SK-N-SH (cell line): ENCODE measurements at regions not wholly inside any gene's neighbourhood (a gene's known extent, or its start where the extent isn't known, plus 50 kb on each side); places are given as distances from the start of the nearest gene placed in this dataset.

ENCODE experiments used
- CTCF ChIA-PET: fragments of 300-600, 350-600 bp; formaldehyde crosslinking; extraction: SDS; loops from one replicate; lab custom pipeline; 2021; lab: Yijun Ruan, JAX
- POLR2A ChIA-PET: fragments of 350-600 bp; sonication (Branson Sonifier 250); formaldehyde crosslinking; extraction: SDS; loops from one replicate; lab custom pipeline; 2020; ENCODE audit warnings: antibody characterized with exemption, inconsistent platforms; lab: Yijun Ruan, JAX
- DNase-seq: peaks from one replicate; pipeline ENCODE4 v3.0.0; 2012
- H2AFZ ChIP-seq: fragments of 200-600 bp; sonication (generic); 2 replicates; pipeline ENCODE4 v1.8.1; 2016; ENCODE audit warnings: antibody characterized with exemption, mild to moderate bottlenecking, low read depth
- H3F3A ChIP-seq: fragments of 200-600 bp; sonication (generic); replicated peaks from 2 replicates; pipeline ENCODE3; 2016; ENCODE audit warnings: antibody characterized with exemption, mild to moderate bottlenecking; ENCODE audit not compliant: insufficient read depth
- H3K27ac ChIP-seq, 2 experiments: fragments of 200-500 bp in 1 of 2; fragments of 200-600 bp in 1 of 2; sonication (Bioruptor generic) in 1 of 2; sonication (generic), shearing (Covaris generic) in 1 of 2; 2 replicates each; pipeline versions ENCODE4 v1.5.1 to v1.6.1; 2014 to 2016; ENCODE audit warnings: low read depth in 2 of 2, inconsistent platforms in 1 of 2, low read length in 1 of 2, mild to moderate bottlenecking in 1 of 2, mixed read lengths in 1 of 2
- H3K27me3 ChIP-seq: fragments of 200-600 bp; sonication (generic), shearing (Covaris generic); 2 replicates; pipeline ENCODE4 v1.6.1; 2016; ENCODE audit warnings: mixed run types; ENCODE audit not compliant: insufficient read depth
- H3K36me3 ChIP-seq, 2 experiments: fragments of 200-500 bp in 1 of 2; fragments of 200-600 bp in 1 of 2; sonication (Bioruptor generic) in 1 of 2; sonication (generic) in 1 of 2; replicated peaks in 1 of 2; 2 replicates each; pipeline versions ENCODE3 to v1.5.1; 2014 to 2016; ENCODE audit warnings: low read length in 1 of 2, mild to moderate bottlenecking in 1 of 2; ENCODE audit not compliant: insufficient read depth in 2 of 2, control insufficient read depth in 1 of 2
- H3K4me1 ChIP-seq, 2 experiments: fragments of 200-500 bp in 1 of 2; fragments of 200-600 bp in 1 of 2; sonication (Bioruptor generic) in 1 of 2; sonication (generic), shearing (Covaris generic) in 1 of 2; 2 replicates each; pipeline versions ENCODE4 v1.5.1 to v1.6.1; 2014 to 2016; ENCODE audit warnings: low read depth in 1 of 2, low read length in 1 of 2, mixed run types in 1 of 2; ENCODE audit not compliant: insufficient read depth in 2 of 2, control insufficient read depth in 1 of 2
- H3K4me2 ChIP-seq: fragments of 200-600 bp; sonication (generic), shearing (Covaris generic); 2 replicates; pipeline ENCODE4 v1.6.1; 2017; ENCODE audit warnings: mixed run types
- H3K4me3 ChIP-seq, 2 experiments: fragments of 200-500 bp in 1 of 2; fragments of 200-600 bp in 1 of 2; sonication (Bioruptor generic) in 1 of 2; sonication (generic), shearing (Covaris generic) in 1 of 2; 2 replicates each; pipeline versions ENCODE4 v1.5.1 to v1.8.1; 2014 to 2016; ENCODE audit warnings: low read depth in 2 of 2, inconsistent platforms in 1 of 2, low read length in 1 of 2, mild to moderate bottlenecking in 1 of 2, mixed read lengths in 1 of 2, moderate library complexity in 1 of 2
- H3K79me2 ChIP-seq: fragments of 200-600 bp; sonication (generic); 2 replicates; pipeline ENCODE4 v1.8.1; 2017; ENCODE audit warnings: mild to moderate bottlenecking; ENCODE audit not compliant: insufficient read depth
- H3K9ac ChIP-seq: fragments of 200-600 bp; sonication (generic); 2 replicates; pipeline ENCODE4 v1.6.1; 2017; ENCODE audit warnings: mixed run types
- H3K9me2 ChIP-seq: fragments of 200-600 bp; sonication (generic); 2 replicates; pipeline ENCODE4 v1.6.1; 2017; ENCODE audit warnings: mixed run types
- H3K9me3 ChIP-seq: fragments of 200-600 bp; sonication (generic); 2 replicates; pipeline ENCODE4 v1.6.1; 2017; ENCODE audit warnings: mixed run types, mild to moderate bottlenecking, moderate library complexity
- H4K20me1 ChIP-seq: fragments of 200-600 bp; sonication (generic); 2 replicates; pipeline ENCODE4 v1.6.1; 2017; ENCODE audit warnings: mild to moderate bottlenecking, mixed run types; ENCODE audit not compliant: insufficient read depth
- FOSL2 ChIP-seq: IDR thresholded peaks from 2 replicates; pipeline ENCODE4 v1.4.0; 2012; ENCODE audit warnings: low read depth, mild to moderate bottlenecking, moderate library complexity, borderline replicate concordance
- FOXJ3 ChIP-seq: sonication (generic); formaldehyde crosslinking; IDR thresholded peaks from 2 replicates; pipeline ENCODE4 v1.5.1; 2020; ENCODE audit warnings: mild to moderate bottlenecking, missing genetic modification reagents
- JUND ChIP-seq: IDR thresholded peaks from 2 replicates; pipeline ENCODE4 v1.4.0; 2012
- MXI1 ChIP-seq: IDR thresholded peaks from 2 replicates; pipeline ENCODE4 v1.6.1; 2012; ENCODE audit warnings: mild to moderate bottlenecking, low read depth, low read length, improper control_type of control experiment
- NFIC ChIP-seq: IDR thresholded peaks from 2 replicates; pipeline ENCODE4 v1.4.0; 2012; ENCODE audit warnings: borderline replicate concordance
- RAD21 ChIP-seq: IDR thresholded peaks from 2 replicates; pipeline ENCODE4 v1.6.1; 2012; ENCODE audit warnings: mild to moderate bottlenecking, low read length
- RCOR1 ChIP-seq: fragments of 150-350 bp; IDR thresholded peaks from 2 replicates; pipeline ENCODE4 v1.6.1; 2017; ENCODE audit warnings: antibody characterized with exemption, low read length
- RFX5 ChIP-seq: IDR thresholded peaks from 2 replicates; pipeline ENCODE4 v1.6.1; 2012; ENCODE audit warnings: mild to moderate bottlenecking, improper control_type of control experiment, low read length
- RXRA ChIP-seq: IDR thresholded peaks from 2 replicates; pipeline ENCODE4 v1.4.0; 2012; ENCODE audit warnings: low read depth, mild to moderate bottlenecking, borderline replicate concordance
- SIN3A ChIP-seq: IDR thresholded peaks from 2 replicates; pipeline ENCODE4 v1.6.1; 2012; ENCODE audit warnings: low read depth, mild to moderate bottlenecking, low read length, moderate library complexity, borderline replicate concordance
- TAF1 ChIP-seq: IDR thresholded peaks from 2 replicates; pipeline ENCODE4 v1.6.1; 2012; ENCODE audit warnings: low read depth, mild to moderate bottlenecking, low read length, moderate library complexity, borderline replicate concordance
- TCF12 ChIP-seq: IDR thresholded peaks from 2 replicates; pipeline ENCODE4 v1.4.0; 2012
- WGBS: methylation state at CpG from one replicate; pipeline ENCODE4 v1.1.6; 2017; ENCODE audit warnings: low lambda C conversion rate; 5-methylcytosine and 5-hydroxymethylcytosine counted together
- TF ChIP-seq, protein P1 (sequence below): fragments of 150-350 bp; IDR thresholded peaks from 2 replicates; pipeline ENCODE4 v1.6.1; 2016; ENCODE audit warnings: mild to moderate bottlenecking, low read depth, low read length
- TF ChIP-seq, protein P2 (sequence below): IDR thresholded peaks from 2 replicates; pipeline ENCODE4 v1.4.0; 2012; ENCODE audit warnings: low read depth, borderline replicate concordance
- TF ChIP-seq, protein P3 (sequence below): IDR thresholded peaks from 2 replicates; pipeline ENCODE4 v1.6.1; 2012; ENCODE audit warnings: mild to moderate bottlenecking, low read depth, low read length, moderate library complexity
- TF ChIP-seq, protein P4 (sequence below): IDR thresholded peaks from 2 replicates; pipeline ENCODE4 v1.4.0; 2012; ENCODE audit warnings: low read depth, borderline replicate concordance

DNA sequence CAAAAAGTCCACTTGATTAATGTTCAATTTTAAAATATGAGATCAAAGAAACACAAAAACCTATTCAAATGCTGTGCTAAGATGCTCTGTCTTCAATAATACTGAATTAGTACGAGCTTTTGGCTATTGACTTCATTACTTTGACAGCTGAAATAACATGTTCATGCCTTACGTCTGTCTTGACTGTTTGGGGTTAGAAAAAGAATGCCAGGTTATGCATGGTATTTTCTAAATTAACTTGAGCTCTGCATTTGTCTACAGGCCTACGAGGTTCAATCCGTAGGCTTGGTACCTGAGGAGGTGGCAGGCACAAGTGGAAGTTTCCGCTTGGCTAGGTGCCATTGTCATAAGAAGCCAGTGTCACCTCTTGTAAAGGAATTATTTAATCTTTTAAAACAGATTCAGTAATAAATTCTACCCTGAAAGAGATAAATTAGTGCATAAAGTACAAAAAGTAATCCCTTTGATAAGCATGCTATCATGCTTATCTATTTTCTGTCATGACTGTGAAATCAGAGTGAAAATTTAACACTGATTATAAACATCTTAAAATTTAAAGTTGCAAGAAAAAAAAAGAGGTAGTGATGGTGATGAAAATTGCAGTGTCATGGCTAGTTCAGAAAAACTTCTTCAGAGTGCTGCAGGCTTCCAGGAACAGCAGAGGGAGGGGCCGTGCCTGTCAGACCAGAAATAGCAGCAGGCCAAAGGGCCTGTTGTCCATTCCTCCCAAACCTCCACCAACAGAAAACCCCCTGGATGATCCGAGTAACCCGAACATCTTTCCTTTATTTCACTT is 115.7 kb downstream of the ARRDC4 start:
- Histone ChIP-seq H3K27ac (peak overlapping the region in 1 of 2 experiments; percentile 60; a peak in 1 of 4 replicates), H3K4me1 (no peaks in the 10 kb centered on the region; a peak in 2 of 4 replicates), H3K9me2 (no peaks in the 10 kb centered on the region), H3K9ac (no peak overlapping the region), H3K4me3 (no peak overlapping the region), H3K27me3 (no peaks in the 10 kb centered on the region), H2AFZ (no peak overlapping the region), H3K36me3 (no peaks in the 10 kb centered on the region), H3K9me3 (no peaks in the 10 kb centered on the region), H4K20me1 (no peaks in the 10 kb centered on the region), H3K79me2 (no peaks in the 10 kb centered on the region), H3K4me2 (no peak overlapping the region; the same call in 1 of the 2 replicates), H3F3A (no peaks in the 10 kb centered on the region)
- TF ChIP-seq TCF12 (no peak), FOXJ3 (CRISPR knock-in tag) (no peak), RXRA (no peak), RCOR1 (no peak), MXI1 (no peak), RFX5 (no peak), RAD21 (no peak), SIN3A (no peak), FOSL2 (no peak), NFIC (no peak), TAF1 (no peak), JUND (no peak)
- TF ChIP-seq, protein P1, sequence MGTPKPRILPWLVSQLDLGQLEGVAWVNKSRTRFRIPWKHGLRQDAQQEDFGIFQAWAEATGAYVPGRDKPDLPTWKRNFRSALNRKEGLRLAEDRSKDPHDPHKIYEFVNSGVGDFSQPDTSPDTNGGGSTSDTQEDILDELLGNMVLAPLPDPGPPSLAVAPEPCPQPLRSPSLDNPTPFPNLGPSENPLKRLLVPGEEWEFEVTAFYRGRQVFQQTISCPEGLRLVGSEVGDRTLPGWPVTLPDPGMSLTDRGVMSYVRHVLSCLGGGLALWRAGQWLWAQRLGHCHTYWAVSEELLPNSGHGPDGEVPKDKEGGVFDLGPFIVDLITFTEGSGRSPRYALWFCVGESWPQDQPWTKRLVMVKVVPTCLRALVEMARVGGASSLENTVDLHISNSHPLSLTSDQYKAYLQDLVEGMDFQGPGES = no peak
- TF ChIP-seq, protein P2, sequence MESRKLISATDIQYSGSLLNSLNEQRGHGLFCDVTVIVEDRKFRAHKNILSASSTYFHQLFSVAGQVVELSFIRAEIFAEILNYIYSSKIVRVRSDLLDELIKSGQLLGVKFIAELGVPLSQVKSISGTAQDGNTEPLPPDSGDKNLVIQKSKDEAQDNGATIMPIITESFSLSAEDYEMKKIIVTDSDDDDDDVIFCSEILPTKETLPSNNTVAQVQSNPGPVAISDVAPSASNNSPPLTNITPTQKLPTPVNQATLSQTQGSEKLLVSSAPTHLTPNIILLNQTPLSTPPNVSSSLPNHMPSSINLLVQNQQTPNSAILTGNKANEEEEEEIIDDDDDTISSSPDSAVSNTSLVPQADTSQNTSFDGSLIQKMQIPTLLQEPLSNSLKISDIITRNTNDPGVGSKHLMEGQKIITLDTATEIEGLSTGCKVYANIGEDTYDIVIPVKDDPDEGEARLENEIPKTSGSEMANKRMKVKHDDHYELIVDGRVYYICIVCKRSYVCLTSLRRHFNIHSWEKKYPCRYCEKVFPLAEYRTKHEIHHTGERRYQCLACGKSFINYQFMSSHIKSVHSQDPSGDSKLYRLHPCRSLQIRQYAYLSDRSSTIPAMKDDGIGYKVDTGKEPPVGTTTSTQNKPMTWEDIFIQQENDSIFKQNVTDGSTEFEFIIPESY = no peak
- TF ChIP-seq, protein P3, sequence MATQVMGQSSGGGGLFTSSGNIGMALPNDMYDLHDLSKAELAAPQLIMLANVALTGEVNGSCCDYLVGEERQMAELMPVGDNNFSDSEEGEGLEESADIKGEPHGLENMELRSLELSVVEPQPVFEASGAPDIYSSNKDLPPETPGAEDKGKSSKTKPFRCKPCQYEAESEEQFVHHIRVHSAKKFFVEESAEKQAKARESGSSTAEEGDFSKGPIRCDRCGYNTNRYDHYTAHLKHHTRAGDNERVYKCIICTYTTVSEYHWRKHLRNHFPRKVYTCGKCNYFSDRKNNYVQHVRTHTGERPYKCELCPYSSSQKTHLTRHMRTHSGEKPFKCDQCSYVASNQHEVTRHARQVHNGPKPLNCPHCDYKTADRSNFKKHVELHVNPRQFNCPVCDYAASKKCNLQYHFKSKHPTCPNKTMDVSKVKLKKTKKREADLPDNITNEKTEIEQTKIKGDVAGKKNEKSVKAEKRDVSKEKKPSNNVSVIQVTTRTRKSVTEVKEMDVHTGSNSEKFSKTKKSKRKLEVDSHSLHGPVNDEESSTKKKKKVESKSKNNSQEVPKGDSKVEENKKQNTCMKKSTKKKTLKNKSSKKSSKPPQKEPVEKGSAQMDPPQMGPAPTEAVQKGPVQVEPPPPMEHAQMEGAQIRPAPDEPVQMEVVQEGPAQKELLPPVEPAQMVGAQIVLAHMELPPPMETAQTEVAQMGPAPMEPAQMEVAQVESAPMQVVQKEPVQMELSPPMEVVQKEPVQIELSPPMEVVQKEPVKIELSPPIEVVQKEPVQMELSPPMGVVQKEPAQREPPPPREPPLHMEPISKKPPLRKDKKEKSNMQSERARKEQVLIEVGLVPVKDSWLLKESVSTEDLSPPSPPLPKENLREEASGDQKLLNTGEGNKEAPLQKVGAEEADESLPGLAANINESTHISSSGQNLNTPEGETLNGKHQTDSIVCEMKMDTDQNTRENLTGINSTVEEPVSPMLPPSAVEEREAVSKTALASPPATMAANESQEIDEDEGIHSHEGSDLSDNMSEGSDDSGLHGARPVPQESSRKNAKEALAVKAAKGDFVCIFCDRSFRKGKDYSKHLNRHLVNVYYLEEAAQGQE = no peak
- TF ChIP-seq, protein P4, sequence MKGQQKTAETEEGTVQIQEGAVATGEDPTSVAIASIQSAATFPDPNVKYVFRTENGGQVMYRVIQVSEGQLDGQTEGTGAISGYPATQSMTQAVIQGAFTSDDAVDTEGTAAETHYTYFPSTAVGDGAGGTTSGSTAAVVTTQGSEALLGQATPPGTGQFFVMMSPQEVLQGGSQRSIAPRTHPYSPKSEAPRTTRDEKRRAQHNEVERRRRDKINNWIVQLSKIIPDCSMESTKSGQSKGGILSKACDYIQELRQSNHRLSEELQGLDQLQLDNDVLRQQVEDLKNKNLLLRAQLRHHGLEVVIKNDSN = no peak
- 30% methylated on average over 8 of the region's 8 CpGs for WGBS
- DNase-seq = no peak
- ChIA-PET POLR2A (no interaction called here), CTCF (no interaction called here)
